HCEC 1CT (cell line): ENCODE measurements at regions not wholly inside any gene's neighbourhood (a gene's known extent, or its start where the extent isn't known, plus 50 kb on each side); places are given as distances from the start of the nearest gene placed in this dataset.
"Not testable (repeated sequence)": the region's sequence is repeated elsewhere in the genome, so short reads cannot be mapped to it uniquely, and the experiment has no call there.

Source experiments
- DNase-seq: peaks from one replicate; pipeline ENCODE4 v3.0.0-alpha.2; 2017

DNA sequence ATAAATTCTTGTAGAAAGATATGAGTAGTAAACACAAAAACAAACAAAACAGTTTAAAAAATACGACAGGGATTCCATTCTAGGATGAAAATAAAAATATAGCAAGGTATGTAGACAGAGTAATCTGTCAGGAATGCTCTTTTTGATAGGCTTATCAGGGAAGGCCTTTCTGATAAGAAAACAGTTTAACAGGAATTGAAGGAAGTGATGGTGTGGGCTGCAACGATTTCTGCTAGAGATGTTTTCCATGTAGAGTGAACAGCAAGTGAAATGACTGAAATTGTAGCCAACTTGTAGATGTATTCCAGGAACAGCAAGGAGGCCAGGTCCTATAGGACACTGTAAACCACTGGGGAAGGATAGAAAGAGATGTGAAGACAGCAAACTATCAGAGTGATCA lies 689.7 kb upstream of the GJE1 start:
- no peak for DNase-seq

GRCh38 chr6:141439513-141439912 lies 693.2 kb upstream of the GJE1 start:
- DNase-seq = no peak

DNA sequence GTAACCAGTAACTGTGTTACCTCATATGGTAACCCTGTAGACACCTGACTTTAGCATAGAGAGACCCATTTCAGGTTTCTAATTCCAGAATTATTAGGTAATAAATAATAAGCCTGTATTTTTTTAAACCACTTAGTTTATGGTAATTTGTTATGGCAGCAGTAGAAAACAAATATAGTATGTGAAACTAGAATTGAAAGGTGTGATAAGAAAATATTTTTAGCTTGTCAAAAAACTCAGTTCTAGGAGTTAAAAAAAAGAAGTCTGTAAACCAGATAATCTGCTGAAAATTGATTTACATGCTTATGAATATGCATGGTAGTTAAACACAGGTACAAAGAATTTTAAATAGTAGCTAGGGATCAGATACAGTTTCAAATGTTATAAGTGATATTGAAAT lies 695.0 kb upstream of the GJE1 start:
- DNase-seq = no peak

DNA sequence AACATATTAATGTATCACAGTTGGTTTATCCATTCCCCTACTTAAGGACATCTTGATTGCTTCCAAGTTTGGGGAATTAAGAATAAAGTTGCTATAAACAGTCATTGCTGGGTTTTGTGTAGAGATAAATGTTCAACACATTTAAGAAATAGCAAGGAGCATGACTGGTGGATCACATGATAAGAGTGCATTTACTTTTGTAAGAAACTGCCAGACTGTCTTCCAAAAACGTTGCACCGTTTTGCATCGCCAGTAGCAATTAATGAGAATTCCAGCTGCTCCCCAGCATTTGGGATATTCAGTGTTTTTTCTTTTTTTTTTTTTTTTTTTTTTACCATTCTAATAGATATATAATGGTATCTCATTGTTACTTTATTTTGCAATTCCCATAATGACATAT lies 695.7 kb upstream of the GJE1 start:
- no peak for DNase-seq

- DNase-seq = peak; percentile 13
Measured at GRCh38 chr6:141426400-141426980, 706.2 kb upstream of the GJE1 start.

- DNase-seq = peak; percentile 85
Measured at GRCh38 chr6:141421378-141421777, 711.3 kb upstream of the GJE1 start.

DNA sequence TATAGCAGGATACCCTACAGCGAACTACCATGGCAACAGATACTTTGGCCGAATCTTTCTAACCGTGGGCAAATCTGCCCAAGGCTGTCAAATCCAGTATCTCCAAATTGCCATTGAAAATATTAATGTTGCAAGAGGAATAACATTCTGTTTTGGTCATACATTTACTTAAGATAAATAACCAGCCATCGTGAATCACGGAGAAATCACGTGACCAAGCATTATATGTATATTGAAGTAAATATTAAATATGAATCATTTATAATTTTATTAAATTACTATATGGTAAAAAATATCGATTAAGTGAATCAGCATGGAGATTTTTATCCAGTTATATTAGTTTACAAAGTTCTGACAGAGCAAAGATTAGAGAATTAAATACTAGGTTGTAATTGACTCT lies 714.6 kb upstream of the GJE1 start:
- no peak for DNase-seq

DNA sequence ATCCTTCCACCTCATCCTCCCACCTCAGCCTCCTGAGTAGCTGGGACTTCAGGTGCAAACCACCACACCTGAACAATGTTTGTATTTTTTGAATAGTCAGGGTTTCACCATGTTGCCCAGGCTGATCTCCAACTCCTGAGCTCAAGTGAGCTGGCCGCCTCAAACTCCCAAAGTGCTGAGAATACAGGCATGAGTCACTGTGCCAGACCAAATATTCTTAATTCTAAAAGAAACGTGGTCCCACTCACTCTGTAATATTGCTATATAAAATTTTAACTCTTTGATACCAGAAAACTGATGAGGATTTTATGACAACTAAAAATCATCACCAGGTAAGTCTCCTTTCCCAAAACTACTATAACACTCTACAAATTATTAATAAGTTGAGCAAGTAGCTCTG lies 716.8 kb upstream of the GJE1 start:
- DNase-seq = no peak

GRCh38 chr6:141413196-141413595 lies 719.5 kb upstream of the GJE1 start:
- DNase-seq = no peak

GRCh38 chr6:141406761-141407160 lies 726.0 kb upstream of the GJE1 start:
- DNase-seq = no peak

GRCh38 chr6:141403827-141404226 lies 728.9 kb upstream of the GJE1 start:
- DNase-seq = no peak

- no peak for DNase-seq
Measured at GRCh38 chr6:141403103-141403502, 729.6 kb upstream of the GJE1 start.

DNA sequence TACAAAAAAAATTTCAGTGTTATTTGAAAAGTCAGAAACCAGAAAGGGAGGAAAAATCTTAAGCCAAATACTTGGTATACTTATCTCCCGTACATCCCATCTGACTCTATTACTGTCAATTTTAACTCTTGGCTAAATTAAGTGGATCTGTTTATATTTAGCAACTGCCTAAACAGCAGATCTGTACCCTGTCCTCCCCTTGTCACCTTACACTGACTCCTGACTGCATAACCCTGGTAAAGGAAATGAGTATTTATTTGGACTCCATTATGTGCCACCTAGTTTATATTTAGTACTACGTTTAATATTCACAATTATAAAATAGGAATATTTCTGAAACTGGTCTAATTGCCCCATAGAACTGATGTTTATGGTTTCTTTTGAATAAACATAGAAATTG lies 730.2 kb upstream of the GJE1 start:
- no peak for DNase-seq

DNA sequence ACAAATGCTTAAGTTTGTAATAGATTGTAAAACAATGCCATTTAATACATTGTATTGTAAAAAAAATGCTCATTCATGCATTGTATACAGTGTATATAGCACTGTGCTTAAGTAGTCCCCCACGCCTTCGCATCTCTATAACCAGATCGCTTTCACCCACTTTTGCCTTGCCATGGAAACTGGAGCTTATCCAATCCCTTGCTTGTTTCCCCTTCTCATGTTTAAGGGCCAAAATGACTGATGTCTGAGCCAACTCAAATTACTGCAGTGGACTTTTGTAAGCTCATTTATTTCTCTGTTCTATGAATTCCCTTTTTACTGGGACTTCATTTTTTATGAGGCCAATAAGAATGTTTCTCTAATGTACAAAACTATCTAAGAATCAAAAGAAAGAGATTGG lies 730.9 kb upstream of the GJE1 start:
- DNase-seq = no peak

DNA sequence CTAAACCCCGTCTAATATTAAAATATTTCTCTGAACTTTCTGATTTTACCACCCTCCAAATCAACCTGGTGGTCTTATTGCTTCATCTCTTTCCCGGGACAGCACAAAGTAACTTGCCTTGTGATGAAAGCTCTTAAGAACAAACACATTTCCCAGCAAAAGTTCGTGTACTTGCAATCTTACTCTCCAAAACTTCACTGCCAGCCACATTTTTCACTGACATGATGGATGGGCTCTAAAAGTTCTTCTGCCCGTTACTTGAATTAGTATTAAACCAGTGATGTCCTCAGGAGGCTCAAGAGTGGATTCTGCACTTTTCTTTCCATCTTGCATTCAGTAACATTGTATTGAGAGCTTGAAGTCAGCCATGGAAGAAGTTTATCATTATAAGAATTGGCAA lies 731.6 kb upstream of the GJE1 start:
- peak; percentile 9 for DNase-seq

DNA sequence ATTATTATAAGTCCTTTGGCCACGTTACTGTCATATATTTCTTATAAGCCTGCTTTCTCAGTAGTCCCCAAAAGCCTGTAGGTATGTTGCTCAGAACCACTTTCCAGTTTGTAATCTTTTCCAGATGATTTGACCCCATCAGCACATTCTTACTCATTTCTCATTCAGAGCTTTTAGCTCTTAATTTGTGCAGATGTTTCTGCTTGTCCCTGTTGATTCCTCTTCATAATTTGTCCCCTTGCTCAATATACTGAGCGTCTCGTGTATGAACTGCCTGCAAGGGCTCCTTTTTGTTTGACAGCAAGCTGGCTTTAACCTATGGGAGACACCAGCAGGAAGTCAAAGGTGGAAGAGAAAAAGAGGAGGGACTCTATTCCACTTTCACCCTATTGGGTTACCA lies 733.8 kb upstream of the GJE1 start:
- no peak for DNase-seq

DNA sequence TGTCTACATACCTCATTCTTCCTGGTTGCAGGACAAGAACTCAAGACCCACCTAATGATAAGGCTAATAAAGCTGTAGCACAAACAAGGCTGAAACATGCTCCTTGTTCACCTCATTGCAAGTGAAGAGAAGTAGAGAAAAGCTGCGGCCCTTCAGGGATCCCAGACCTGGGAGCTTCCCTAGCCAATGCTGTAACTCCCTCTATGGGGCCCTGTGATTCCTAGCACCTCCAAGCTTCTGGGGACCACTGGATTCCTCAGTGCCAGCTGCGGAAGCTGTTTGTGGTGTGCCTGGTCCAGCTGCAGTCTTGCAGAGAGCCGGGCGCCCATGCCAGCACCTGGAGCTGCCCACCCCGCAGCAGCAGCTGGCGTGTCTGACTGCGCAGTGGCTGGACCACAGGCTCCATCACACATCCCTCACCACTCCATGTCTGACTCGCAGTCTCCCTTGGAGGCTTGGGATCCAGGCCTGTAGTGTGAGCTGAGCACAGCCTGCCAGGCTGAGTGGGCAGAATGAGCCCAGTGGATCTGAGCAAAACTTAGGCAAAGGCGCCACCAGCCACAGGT lies 737.2 kb upstream of the GJE1 start:
- no peak for DNase-seq

DNA sequence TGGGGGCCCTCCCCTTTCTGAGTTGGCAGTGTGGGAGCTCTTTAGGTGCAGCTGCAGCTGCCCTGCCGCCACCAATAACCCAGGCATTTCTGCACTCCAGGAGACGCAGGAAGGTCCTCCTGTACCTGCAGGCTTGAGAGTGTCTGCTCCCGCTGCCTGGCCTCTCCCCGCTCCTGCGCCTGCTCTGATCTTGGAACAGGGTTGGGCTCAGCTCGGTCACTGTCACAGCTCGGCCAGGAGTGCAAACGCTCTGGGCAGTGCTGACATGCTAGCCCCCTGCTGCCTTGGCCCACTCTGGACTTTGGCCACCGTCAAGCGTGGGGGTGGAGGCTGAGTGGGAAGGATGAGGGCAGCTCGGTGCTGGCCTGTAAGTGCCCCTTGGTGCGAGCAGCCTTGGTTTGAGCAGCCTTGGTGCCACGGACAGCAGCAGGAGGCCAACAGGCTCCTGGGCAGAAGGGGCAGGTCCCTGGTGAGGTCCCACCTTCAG lies 738.1 kb upstream of the GJE1 start:
- DNase-seq = no peak

- no peak for DNase-seq
Measured at GRCh38 chr6:141394125-141394536, 738.6 kb upstream of the GJE1 start.

- no peak for DNase-seq
Measured at GRCh38 chr6:141393405-141394124, 739.2 kb upstream of the GJE1 start.

DNA sequence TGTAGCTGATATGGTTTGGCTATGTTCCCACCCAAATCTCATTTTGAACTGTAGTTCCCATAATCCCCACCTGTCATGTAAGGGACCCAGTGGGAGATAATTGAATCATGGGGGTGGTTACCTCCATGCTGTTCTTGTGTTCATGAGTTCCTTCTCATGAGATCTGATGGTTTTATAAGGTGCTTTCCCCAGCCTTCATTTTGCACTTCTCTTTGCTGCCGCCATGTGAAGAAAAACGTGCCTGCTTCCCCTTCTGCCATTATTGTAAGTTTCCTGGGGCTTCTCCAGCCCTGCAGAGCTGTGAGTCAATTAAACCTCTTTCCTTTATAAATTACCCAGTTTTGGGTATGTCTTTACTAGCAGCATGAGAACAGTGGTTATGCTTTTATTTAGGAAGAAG lies 741.6 kb upstream of the GJE1 start:
- not testable (repeated sequence) for DNase-seq

- no peak for DNase-seq
Measured at GRCh38 chr6:141388666-141389065, 744.1 kb upstream of the GJE1 start.

DNA sequence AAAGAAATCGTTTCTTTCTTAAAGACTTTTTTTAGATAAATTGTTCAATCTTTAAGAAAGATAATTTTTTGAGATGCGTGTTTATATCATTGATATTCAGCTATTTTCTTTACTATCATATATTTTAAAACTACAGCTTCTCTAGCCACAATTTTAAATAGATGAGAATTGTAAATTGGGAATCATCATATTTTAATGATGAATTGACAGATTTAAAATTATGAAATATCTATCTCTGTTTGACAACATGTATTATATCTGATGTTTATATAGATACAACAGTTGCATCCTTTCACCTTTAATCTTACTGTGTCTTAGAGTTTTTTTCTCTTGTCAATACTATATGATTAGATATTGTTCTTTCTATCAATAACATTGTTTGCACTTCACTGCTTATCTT lies 762.3 kb upstream of the GJE1 start:
- no peak for DNase-seq

DNA sequence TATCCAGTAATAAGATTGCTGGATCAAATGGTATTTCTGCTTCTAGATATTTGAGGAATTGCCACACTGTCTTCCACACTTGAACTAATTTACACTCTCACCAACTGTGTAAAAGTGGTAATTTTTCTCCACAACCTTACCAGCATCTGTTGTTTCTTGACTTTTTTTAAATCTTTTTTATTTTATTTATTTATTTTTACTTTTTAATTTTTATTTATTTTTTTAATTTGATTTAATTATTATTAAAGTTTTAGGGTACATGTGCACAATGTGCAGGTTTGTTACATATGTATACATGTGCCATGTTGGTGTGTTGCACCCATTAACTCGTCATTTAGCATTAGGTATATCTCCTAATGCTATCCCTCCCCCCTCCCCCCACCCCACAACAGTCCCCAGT lies 765.9 kb upstream of the GJE1 start:
- DNase-seq = not testable (repeated sequence)

- no peak for DNase-seq
Measured at GRCh38 chr6:141364694-141365093, 768.0 kb upstream of the GJE1 start.
